Upper lobe of right lung (tissue), 1 donor: ENCODE measurements at regions not wholly inside any gene's neighbourhood (a gene's known extent, or its start where the extent isn't known, plus 50 kb on each side); places are given as distances from the start of the nearest gene placed in this dataset.

Source experiments
- ATAC-seq: fragments of 200-7000 bp; cut with Tn5 transposase; one replicate; pipeline ENCODE4 v1.9.1; 2020; ENCODE audit warnings: mild to moderate bottlenecking, moderate library complexity
- DNase-seq: peaks from one replicate; pipeline ENCODE4 v3.0.0-alpha.2; 2020
- H3K27ac ChIP-seq: fragments of 200-600 bp; one replicate; pipeline ENCODE4 v1.8.0; 2022
- H3K27me3 ChIP-seq: fragments of 200-600 bp; one replicate; pipeline ENCODE4 v1.8.0; 2022; ENCODE audit warnings: mild to moderate bottlenecking
- H3K36me3 ChIP-seq: fragments of 200-600 bp; one replicate; pipeline ENCODE4 v1.8.0; 2022
- H3K4me1 ChIP-seq: fragments of 200-600 bp; one replicate; pipeline ENCODE4 v1.8.0; 2022
- H3K4me3 ChIP-seq: fragments of 200-600 bp; one replicate; pipeline ENCODE4 v1.8.0; 2022; ENCODE audit warnings: mild to moderate bottlenecking
- H3K9me3 ChIP-seq: fragments of 200-600 bp; one replicate; pipeline ENCODE4 v1.8.0; 2022
- CTCF ChIP-seq: fragments of 200-600 bp; IDR thresholded peaks from one replicate; pipeline ENCODE4 v1.8.0; 2022; ENCODE audit warnings: antibody characterized with exemption
- intact Hi-C: fragments of 100-400 bp; cut with DNase I; formaldehyde crosslinking; loops from one replicate; pipeline ENCODE4 v1.11.0; 2022
- donor health status: DM: no; HTN: yes; CAD: no; lungs with severe emphysema.

GRCh38 chr10:44435196-44435595 lies 50.3 kb upstream of the CXCL12 start:
- H3K4me3 ChIP-seq = no peak overlapping the region
- ATAC-seq (no peak), DNase-seq (no peak)
- no peak for TF ChIP-seq CTCF
- intact Hi-C loops = no loop called here
- H3K36me3 ChIP-seq = no peaks in the 10 kb centered on the region
- no peaks in the 10 kb centered on the region for H3K9me3 ChIP-seq
- H3K4me1 ChIP-seq = no peaks in the 10 kb centered on the region
- H3K27ac ChIP-seq = no peak overlapping the region
- H3K27me3 ChIP-seq = no peaks in the 10 kb centered on the region

- Histone ChIP-seq H3K27ac (no peak overlapping the region), H3K27me3 (no peaks in the 10 kb centered on the region), H3K4me3 (no peak overlapping the region), H3K4me1 (no peaks in the 10 kb centered on the region), H3K36me3 (no peaks in the 10 kb centered on the region), H3K9me3 (no peaks in the 10 kb centered on the region)
- intact Hi-C loops = no loop called here
- TF ChIP-seq CTCF = no peak
- no peak for DNase-seq
- no peak for ATAC-seq
Measured at GRCh38 chr10:44436240-44436639, 51.3 kb upstream of the CXCL12 start.

- ATAC-seq (no peak), DNase-seq (no peak)
- Histone ChIP-seq H3K4me1 (no peaks in the 10 kb centered on the region), H3K4me3 (no peak overlapping the region), H3K27me3 (no peaks in the 10 kb centered on the region), H3K27ac (no peak overlapping the region), H3K9me3 (no peaks in the 10 kb centered on the region), H3K36me3 (no peaks in the 10 kb centered on the region)
- intact Hi-C loops = no loop called here
- TF ChIP-seq CTCF = no peak
Measured at GRCh38 chr10:44437840-44438511, 53.1 kb upstream of the CXCL12 start.

GRCh38 chr10:44439239-44439957 lies 54.5 kb upstream of the CXCL12 start:
- no peak for DNase-seq
- no peak overlapping the region for H3K4me3 ChIP-seq
- no peak overlapping the region for H3K27ac ChIP-seq
- intact Hi-C loops = no loop called here
- H3K4me1 ChIP-seq = no peaks in the 10 kb centered on the region
- TF ChIP-seq CTCF = no peak
- no peak for ATAC-seq
- peaks cover 3% of the 10 kb centered on the region for H3K9me3 ChIP-seq
- no peaks in the 10 kb centered on the region for H3K36me3 ChIP-seq
- no peaks in the 10 kb centered on the region for H3K27me3 ChIP-seq

- ATAC-seq = no peak
- intact Hi-C loops = no loop called here
- Histone ChIP-seq H3K4me1 (no peaks in the 10 kb centered on the region), H3K4me3 (no peak overlapping the region), H3K36me3 (no peaks in the 10 kb centered on the region), H3K9me3 (peaks cover 8% of the 10 kb centered on the region), H3K27ac (no peak overlapping the region), H3K27me3 (no peaks in the 10 kb centered on the region)
- no peak for TF ChIP-seq CTCF
- DNase-seq = no peak
Measured at GRCh38 chr10:44439958-44440244, 55.0 kb upstream of the CXCL12 start.
